ENCODE measurements at regions not wholly inside any gene's neighbourhood (a gene's known extent, or its start where the extent isn't known, plus 50 kb on each side); places are given as distances from the start of the nearest gene placed in this dataset.

GRCh38 chr22:48708558-48709245 is 1119.0 kb downstream of the BRD1 start:
- no peak for DNase-seq

- no peak for DNase-seq
Measured at GRCh38 chr22:48707763-48708557, 1119.7 kb downstream of the BRD1 start.

GRCh38 chr22:48706934-48707762 is 1120.5 kb downstream of the BRD1 start:
- DNase-seq = no peak

- DNase-seq = no peak
Measured at GRCh38 chr22:48705917-48706605, 1121.6 kb downstream of the BRD1 start.

- DNase-seq = no peak
Measured at GRCh38 chr22:48705159-48705916, 1122.3 kb downstream of the BRD1 start.

- DNase-seq = no peak
Measured at GRCh38 chr22:48704335-48704734, 1123.3 kb downstream of the BRD1 start.

- DNase-seq = no peak
Measured at GRCh38 chr22:48703265-48703941, 1124.3 kb downstream of the BRD1 start.

- peak; percentile 59 for DNase-seq
Measured at GRCh38 chr22:48702573-48703264, 1125.0 kb downstream of the BRD1 start.

- no peak for DNase-seq
Measured at GRCh38 chr22:48701296-48702030, 1126.2 kb downstream of the BRD1 start.

- peak; percentile 4 for DNase-seq
Measured at GRCh38 chr22:48700566-48701295, 1126.9 kb downstream of the BRD1 start.

- DNase-seq = no peak
Measured at GRCh38 chr22:48700180-48700565, 1127.5 kb downstream of the BRD1 start.

GRCh38 chr22:48699511-48699910 is 1128.2 kb downstream of the BRD1 start:
- DNase-seq = no peak

GRCh38 chr22:48698618-48699017 is 1129.1 kb downstream of the BRD1 start:
- DNase-seq = no peak

- no peak for DNase-seq
Measured at GRCh38 chr22:48697694-48698276, 1129.9 kb downstream of the BRD1 start.

GRCh38 chr22:48697223-48697622 is 1130.5 kb downstream of the BRD1 start:
- DNase-seq = no peak

- no peak for DNase-seq
Measured at GRCh38 chr22:48696371-48696770, 1131.3 kb downstream of the BRD1 start.

- no peak for DNase-seq
Measured at GRCh38 chr22:48695731-48696305, 1131.9 kb downstream of the BRD1 start.

GRCh38 chr22:48695251-48695650 is 1132.4 kb downstream of the BRD1 start:
- no peak for DNase-seq

All from hematopoietic multipotent progenitor cell treated with erythropoietin and hydrocortisone succinate and interleukin-3 and kit ligand, for 6 days (in vitro differentiated cells).